EL (cell line): ENCODE measurements at regions not wholly inside any gene's neighbourhood (a gene's known extent, or its start where the extent isn't known, plus 50 kb on each side); places are given as distances from the start of the nearest gene placed in this dataset.

ENCODE experiments used
- DNase-seq: peaks from one replicate; pipeline ENCODE4 v3.0.0-alpha.2; 2016

DNA sequence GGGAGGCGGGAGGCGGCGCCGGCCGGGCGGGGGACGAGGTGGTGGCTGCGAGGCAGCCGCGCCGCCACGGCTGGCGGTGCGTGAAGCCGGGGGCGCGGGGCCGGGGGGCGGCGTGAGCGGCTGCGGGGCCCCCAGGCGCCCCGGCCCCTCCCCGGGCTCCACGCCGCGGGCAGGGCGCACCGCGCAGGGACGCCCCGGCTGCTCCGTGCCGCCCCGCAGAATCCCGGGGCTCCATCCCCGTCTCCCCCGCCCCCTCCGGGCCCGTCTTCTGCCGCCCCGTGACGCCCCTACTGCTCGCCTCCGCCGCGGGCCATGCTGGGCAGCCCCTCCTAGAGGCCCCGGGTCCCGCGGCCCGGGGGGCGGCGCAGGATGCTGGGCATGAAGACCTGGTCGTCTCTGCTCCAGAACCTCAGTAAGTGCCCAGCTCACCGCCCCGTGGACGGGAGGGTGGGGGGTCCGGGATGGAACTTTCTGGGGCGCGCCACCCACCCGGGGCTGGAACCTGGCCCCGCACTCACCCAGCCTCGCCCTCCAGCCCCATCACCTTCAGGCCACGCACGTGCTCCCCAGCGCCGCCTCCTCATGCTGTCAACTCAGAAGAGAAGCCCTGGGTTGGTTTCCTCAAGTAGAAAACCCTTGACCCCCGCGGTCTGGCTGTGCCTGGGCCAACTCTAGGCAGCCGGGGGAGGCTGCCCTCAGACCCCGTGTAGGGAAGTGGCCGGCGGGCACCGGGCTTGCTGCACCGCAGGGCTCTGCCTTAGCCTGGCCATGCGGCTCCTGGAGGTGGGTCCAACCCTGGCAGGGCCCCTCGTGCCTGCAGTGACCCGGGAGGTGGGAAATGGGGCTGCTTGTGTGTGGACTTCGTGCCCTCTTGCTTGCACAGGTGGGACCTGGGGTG is 150.2 kb upstream of the GSE1 start:
- DNase-seq, result no peak

DNA sequence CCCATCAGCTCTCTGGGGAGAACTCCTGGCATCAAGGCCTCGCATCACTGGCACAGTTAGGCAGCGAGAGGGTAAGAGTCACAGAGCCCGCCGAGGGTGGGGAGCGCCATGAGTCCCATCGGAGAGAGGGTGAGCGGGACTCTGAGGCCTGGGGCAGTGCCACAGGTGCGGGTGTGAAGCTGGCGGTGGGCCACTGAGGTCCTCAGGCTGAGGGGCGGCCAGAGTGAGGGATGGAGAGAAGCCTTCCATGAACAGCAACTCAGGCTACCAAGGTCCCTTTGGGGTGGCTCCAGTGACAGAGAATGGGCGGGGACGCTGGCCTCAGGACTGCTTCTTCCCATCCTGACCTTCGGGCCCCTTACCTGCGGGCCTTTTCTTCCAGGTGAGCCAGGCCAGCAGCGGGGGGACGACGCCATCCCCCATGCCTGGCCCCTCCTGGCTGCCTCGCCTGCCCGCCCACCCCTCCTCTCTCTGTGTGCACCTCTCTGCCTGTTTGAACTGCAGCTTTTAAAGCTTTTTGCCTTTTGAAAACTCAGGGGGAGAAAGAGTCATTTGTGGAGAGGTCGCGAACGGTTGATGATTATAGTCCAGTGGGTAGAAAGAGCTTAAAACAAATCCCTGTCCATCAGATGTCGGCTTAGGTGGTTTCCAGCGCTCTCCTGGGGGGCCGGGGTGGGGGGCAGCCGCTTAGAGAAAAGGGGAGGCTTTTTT is 149.3 kb upstream of the GSE1 start:
- no peak for DNase-seq

DNA sequence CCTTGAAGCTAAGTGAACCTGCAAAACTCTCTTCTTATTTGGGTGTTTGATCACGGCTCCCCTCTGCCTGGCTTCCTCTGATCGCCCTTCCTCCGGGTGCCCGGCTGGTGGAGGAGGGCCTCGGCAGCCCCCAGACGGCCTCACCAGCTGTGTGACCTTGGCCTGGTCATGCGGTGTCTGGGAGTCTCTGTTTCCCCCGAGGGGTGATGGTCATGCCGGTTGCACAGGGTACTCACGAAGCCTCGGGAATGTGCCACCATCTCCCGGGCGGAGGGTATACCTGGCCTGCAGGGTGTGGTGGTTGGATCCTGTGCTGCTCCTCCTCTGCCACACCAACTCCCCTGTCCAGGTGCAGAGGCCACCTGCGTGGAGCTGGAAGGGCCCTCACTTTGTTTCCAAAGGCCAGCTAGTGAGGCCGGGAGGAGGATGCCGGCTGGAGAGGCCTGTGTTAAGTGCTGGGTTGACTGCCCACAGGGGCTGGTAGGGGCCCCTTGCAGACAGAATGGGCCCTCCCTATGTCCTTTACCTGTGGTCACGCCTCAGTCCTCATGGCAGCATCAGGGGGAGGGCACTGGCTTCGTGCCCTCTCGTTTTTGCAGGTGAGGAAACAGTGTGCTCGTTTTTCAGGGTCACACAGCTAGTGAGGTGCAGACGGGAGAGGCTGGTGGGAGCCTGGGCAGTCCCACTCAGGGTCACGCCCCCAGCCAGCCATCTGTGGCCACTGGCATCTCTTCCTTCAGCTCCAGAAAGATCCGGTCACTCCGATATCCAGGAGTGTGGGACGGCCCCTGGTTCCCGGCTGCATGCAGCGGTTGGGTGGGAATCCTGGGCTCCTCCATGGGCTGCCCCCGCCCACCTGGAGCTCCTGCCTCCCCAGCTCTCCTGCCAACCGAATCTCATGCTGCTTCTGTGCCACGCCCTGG is 148.5 kb upstream of the GSE1 start:
- DNase-seq, result no peak

DNA sequence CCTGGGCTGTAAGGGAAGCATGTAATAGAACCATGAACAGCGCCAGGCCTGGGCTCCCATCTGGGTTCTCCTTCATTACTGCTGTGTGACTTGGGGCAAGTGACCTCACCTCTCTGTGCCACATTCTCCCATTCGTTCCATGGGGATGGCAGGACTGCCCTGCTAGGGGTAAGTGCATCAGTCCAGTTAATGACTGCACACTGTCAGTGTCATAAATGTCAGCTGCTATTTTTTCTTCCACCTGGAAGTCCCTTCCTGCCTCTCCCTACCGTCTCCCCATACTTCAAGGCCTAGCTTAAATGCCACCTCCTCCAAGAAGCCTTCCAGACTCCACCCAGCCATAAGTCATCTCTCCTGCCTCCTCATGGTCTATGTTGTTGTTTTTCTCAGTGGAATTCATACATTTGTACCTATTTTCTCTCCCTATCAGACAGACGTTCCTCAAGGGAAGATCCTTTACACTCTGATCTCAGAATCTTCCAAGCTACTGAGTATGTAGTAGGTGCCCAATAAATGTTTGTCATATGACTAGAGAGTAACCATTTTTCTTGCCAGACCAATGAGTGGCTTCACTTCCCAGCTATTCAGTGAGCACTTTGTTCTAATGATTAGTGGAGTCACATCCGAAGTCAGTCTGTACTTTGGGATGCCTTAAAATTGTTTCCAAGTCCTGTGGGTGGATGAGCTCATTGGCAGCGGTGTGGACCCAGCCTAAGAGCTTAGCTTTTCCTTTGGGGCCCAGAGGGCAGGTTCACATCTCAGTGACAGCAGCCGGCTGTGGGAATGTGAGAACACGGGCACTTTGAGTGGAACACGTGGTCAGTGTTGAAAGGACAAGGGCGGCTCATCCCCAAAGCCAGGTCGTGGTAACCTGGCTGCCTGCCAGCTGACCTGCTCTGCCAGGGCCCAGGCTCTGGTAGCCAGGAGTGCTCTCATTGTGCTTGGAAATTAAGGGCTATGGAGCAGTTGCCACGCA is 147.5 kb upstream of the GSE1 start:
- DNase-seq, result peak; percentile 45

DNA sequence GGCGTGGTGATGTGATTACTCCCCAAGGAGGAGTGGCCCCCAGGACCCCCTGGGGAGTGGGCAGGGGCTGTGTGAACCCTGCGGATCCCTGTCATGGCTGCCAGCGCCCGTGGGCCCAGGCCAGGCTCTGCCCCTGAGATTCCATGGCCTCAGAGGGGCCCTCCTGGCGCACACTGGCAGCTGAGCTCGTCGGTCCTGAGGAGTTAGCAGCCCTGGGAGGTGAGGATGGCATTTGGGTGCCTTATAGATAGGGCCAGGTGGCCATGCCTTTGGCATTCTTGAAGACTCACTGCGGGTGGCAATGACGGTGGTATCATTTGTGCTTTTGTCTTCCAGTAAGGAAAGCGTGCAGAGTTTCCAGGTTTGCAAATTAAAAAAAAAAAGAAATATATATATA is 146.8 kb upstream of the GSE1 start:
- DNase-seq, result no peak

DNA sequence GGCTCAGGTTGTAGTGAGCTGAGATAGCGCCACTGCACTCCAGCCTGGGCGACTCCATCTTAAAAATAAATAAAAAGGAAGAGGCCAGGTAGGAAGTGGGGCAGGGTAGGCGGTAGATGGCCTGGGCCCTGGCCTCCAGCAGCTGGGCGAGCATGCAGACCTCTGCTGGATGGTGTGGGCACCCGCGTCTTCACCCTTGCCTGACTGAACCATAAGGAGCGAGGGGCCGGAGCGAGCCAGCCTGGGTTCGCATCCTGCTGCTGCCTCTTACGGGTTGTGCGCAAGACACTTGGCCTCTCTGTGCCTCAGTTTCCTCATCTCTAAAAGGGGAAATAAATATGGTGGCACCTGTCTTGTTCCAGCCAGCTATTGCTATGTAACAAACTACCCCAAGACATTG is 146.1 kb upstream of the GSE1 start:
- no peak for DNase-seq

DNA sequence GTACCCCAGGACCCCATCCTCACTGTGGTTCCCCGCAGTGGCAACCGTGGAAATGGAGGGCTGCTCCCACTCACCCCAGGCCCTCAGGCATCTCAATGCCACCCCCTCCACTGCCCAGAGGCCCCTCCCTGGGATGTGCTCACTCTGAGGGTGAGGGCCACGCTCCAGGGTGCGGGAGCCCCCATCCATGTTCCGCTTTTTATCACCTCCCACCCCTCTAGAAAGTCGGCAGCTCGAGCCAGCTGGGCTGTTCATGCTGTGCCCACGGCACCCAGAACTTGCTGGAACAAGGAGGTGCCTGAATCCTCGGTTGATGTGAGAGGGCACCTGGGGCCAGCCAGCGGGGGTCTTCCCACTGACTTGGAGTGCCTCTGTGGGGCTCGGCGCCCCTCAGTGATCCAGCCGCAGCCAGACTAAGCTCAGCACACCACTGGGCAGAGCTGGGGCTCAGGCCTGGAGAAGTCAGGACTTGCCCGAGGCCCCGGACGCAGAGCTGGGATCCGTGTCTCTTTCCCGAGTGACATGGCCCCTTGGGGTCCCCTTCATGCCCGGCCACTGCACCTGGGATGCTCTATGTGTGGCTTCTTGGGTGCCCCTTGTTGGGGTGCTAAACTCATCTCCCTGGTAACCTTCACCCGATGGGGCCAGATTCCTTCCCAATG is 143.1 kb upstream of the GSE1 start:
- DNase-seq, result no peak

DNA sequence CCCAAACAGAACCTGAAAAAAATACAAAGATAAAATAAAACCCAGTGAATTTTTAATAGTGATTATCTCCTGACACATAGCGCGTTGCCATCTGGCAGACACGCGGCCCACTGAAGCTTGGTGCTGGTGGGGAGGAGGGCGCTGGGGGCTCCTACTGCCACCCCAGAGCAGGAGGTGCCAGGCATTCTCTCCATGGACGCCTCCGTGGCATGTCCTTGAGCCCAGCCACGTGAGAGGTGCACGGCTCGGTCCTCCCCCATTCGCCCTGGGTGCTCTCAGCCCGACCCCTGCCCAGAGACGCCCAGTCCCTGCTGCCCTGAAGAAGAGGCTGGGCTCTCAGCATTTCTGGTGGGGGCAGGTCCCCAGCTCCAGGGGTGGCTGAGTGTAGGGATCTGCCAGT is 142.2 kb upstream of the GSE1 start:
- DNase-seq, result no peak

DNA sequence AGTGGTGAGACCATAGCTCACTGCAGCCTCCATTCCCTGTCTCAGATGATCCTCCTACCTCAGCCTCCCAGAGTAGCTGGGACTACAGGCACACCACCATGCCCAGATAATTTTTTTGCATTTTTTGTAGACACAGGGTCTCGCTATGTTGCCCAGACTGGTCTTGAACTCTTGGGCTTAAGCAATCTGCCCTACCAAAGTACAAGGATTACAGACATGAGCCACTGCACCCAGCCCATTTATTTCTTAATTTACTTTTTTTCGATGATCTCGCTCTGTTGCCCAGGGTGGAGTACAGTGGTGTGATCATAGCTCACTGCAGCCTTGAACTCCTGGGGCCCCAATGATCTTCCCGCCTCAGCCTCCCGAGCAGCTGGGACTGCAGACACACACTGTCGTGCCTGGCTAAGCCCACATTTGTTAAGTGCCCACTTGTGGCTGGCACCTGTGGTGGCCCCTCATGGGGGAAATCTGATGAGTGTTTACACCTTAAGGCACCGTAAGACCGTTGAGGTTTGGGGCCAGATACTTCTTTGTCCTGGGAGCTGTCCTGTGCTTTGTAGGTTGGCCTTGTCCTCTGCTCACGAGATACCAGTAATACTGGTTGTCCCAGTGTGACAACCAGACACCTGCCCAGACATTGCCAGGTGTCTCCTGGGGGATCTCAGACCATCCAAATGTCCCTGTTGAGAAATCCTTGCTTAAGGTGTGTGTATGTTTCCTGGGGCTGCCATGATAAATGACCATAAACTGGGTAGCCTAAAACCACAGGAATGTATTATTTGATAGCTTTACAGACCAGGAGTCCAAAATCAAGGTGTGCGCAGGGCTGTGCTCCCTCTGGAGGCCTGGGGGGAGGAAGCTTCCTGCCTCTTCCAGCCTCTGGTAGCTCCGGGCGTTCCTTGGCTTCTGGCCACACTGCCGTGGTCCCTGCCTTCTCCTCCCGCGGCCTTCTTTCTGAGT is 141.4 kb upstream of the GSE1 start:
- DNase-seq, result no peak

DNA sequence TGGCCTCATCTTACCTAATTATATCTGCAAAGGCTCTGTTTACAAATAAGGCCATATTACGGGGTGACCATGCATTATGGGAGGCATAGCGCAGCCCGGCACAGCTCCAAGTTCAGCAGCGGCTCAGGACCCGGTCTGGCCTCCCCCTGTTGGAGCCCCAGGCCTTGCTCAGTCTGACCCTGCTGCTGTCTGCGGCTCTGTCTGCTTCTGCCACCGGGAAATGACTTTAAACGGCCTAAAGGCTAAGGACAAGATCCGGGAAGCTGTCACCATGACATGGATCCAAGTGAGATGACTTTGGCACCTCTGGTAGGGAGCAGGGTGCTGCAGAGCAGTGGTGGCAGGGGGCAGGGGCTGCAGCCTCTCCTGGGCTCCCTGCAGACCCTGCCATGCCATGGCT is 140.6 kb upstream of the GSE1 start:
- no peak for DNase-seq

DNA sequence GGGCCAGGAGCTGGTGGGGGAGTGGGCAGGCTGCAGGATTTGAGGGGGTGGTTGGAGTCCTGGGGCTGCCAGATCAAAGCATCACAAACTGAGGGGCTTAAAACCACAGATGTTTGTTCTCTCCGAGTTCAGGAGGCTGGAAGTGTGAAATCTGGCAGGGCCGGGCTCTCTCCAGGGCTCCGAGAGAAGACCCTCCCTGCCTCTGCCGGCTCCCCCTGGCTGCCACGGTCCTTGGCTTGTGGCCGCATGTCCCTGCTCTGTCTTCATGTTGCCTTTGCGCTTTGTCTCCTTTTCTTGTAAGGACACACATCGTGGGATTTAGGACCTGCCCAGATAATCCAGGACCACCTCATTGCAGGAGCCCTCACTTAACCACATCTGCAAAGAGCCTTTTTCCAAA is 139.8 kb upstream of the GSE1 start:
- no peak for DNase-seq

DNA sequence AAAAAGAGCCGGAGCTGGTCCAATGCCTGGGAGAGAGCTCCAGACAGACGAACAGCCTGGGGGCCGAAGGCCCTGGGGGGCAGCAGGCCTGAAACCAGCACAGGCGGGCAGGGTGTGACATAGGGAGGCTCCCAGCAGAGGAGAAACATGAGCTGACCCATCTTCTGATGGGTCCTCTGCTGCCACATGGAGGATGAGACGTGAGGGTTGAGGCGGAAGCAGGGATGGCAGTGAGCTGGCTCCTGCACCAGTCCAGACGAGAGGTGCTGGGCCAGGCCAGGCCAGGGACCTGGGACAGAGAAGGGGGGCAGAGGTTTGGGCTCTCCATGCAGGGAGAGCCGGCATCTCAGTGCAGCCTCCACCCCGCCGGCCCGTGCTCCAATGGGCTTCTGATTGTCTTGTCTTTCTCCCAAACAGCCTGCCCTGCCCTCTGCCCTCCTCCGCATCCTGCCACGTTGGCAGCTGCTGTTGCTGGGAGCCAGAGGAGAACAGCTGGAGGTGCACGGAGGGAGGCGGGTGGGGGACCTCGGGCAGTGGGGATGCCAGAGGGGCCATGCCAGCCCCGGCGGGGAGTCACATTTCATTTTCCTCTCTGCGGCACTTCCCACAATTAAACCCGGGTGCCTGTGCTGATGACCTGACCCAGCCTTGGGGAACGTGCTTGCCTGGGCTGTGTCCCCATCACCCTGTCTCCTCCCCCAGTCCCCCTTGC is 139.1 kb upstream of the GSE1 start:
- no peak for DNase-seq

DNA sequence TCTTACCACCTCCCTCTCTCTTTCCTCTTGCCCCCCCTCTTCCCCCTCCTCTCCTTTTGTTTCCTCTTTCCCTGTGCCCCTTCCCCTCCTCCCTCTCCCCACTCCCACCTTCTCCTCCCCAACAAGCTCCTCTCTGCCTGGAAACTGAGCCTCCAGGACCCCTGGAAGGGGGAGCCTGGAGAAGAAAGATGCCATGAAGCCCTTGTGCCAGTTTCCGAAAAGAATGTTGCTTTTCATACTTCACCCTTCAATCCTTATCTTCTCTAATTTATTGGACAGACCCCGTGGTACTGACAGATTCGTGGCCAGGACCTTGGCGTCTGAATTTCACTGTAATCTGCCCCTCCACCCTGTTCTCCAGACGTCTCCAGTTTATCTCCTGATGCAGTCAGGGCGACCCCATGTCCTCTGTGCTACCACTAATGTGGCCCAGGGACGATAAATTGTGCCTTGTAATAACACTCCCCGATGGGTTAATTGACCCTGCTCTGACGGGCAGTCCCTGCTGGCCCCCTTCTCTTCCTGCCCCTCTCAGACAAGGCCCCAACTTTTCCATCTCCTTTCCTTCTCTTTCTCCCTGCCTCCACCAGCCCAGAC is 138.4 kb upstream of the GSE1 start:
- DNase-seq, result no peak

DNA sequence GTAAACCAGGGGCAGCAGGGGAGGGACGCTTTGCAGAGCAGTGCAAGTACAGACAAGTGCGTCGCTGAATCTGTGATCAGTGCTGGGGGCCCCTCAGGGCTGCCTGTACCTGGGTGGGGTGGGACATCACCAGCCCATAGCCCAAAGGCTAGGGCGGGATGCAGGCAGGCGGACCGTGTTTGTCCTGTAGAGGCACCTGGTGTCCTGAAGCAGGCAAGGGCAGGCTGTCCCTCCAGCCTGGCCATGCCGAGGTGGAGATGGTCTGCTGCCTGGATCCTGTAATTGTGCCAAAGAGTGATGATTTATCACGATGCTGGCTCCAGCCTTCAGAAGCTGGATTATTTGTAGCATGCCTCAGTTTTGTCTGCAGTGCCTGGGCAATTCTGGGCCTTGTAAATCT is 137.9 kb upstream of the GSE1 start:
- no peak for DNase-seq

DNA sequence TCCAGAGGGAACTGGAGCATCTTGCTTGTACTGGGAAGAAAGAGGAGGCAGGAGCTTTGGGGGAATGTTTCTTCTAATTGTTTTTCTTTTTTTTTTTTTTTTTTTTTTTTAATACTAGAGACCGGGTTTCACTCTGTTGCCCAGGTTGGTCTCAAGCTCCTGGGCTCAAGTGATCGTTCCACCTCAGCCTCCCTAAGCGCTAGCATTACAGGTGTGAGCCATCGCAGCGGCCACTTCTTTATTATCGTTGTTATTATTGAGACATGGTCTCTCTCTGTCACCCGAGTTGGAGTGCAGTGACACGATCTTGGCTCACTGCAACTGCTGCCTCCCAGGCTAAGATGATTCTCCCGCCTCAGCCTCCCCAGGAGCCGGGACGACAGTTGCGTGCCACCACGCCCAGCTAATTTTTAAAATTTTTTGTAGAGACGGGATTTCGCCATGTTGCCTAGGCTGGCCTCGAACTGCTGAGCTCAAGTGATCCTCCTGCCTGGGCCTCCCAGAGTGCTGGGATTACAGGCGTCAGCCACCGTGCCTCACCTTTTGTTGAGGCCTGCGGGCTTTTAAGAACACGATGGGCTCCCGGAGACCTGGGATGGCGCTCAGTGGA is 137.3 kb upstream of the GSE1 start:
- DNase-seq, result no peak

DNA sequence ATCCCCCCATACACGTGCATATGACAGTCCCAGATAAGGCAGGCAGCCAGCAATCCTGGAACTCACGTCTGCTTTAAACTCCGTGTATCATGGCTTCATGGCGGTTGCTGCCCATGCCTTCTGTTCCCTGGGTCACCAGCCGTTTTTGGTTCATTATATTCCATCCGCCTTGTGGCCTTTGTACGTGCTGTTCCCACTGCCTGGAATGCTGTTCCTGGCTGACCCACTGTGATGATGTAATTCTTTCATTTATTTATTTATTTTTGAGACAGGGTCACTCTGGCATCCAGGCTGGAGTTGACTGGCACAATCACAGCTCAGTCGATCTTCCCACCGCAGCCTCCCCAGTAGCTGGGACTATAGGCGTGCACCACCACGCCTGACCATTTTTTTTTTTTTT is 136.7 kb upstream of the GSE1 start:
- DNase-seq, result no peak

DNA sequence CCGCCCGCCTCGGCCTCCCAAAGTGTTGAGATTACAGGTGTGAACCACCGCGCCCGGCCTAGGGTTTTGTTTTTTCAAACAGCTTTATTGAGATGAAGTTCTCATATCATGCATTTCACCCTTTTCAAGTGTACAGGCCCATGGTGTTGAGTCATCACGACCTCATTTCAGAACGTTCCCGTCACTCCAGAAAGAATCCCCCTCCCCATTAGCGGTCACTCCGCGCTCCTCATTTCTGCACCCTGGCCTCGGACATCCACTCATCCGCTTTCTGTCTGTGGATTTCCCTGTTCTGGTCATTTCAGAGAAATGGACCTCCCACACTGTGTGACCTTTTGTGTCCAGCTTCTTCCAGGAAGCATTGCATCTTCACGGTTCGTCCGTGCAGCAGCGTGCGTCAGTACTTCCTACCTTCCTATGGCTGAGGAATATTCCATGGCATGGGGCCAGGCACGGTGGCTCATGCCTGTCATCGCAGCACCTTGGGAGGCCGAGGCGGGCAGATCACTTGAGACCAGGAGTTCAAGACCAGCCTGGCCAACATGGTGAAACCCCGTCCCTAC is 135.2 kb upstream of the GSE1 start:
- no peak for DNase-seq

DNA sequence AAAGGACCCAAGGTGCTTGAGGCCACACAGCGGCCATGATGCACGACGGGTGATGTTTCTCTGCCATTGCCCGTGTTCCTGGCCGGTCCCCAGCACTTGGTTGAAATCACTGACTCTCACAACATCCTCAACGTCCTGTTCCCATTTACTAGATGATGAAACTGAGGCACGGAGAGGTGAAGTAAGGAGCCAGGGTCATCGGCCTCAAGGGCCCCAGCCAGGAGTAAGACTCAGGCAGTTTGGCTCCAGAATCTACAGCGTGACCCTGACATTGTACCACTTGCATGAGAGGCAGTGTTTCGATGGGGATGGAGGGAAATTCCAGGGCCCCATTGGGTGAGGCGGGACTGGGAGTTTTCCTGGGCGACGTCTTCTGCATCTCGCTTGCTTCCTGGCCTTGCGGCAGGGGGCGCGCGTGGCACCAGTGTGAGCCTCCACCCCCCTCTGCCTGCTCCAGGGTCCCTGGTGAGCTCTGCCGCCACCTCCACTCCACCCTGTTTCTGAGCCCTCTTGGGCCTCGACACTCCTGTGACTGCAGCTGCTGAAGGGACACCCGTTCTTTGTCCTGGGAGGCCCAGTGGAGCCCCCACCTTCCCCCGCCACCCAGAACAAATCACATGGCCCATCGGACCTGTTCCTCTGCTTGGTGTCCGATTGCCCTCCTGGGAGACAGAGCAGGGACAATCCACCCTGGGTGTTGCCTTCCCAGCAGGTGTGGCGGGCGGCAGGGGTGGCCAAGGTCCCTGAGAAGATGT is 133.0 kb upstream of the GSE1 start:
- no peak for DNase-seq
